ENCODE measurements at regions not wholly inside any gene's neighbourhood (a gene's known extent, or its start where the extent isn't known, plus 50 kb on each side); places are given as distances from the start of the nearest gene placed in this dataset.
A peak's percentile ranks its signal among the peaks of the same experiment; 100 is the strongest.
"Not testable (repeated sequence)": the region's sequence is repeated elsewhere in the genome, so short reads cannot be mapped to it uniquely, and the experiment has no call there.

DNA sequence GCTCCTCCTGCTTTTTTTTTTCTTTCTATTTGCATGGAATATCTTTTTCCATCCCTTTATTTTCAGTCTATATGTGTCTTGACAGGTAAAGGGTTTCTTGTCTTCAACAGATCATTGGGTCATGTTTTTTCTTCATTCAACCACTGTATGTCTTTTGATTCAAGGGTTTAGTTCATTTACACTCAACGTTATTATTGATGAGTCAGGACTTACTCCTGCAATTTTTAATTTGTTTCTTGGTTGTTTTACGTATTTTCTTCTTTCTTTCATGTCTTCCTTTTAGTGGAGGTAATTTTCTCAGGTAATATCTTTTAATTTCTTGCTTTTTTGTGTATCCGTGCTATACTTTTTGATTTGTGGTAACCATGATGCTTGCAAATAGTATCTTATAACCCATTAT, 429.1 kb upstream of the HTR1E start:
- no peak overlapping the region for H3K27ac ChIP-seq (ENCODE audit: low read depth, low read length)
- no peak for DNase-seq
- Mint-ChIP-seq H3K36me3 (ENCODE audit: low read depth) (peaks cover 19% of the 10 kb centered on the region), H3K4me3 (no peak overlapping the region), H3K9me3 (peaks cover 23% of the 10 kb centered on the region), H3K4me1 (peaks cover 31% of the 10 kb centered on the region), H3K27me3 (ENCODE audit: insufficient read depth) (no peaks in the 10 kb centered on the region), H3K27ac (no peak overlapping the region)
- H3K9me3 ChIP-seq (ENCODE audit: control insufficient read depth, low read length) = peaks cover 29% of the 10 kb centered on the region
- no peak overlapping the region for H3K9ac ChIP-seq (ENCODE audit: extremely low read depth, low read length, poor library complexity, severe bottlenecking)
- TF ChIP-seq, protein P1, sequence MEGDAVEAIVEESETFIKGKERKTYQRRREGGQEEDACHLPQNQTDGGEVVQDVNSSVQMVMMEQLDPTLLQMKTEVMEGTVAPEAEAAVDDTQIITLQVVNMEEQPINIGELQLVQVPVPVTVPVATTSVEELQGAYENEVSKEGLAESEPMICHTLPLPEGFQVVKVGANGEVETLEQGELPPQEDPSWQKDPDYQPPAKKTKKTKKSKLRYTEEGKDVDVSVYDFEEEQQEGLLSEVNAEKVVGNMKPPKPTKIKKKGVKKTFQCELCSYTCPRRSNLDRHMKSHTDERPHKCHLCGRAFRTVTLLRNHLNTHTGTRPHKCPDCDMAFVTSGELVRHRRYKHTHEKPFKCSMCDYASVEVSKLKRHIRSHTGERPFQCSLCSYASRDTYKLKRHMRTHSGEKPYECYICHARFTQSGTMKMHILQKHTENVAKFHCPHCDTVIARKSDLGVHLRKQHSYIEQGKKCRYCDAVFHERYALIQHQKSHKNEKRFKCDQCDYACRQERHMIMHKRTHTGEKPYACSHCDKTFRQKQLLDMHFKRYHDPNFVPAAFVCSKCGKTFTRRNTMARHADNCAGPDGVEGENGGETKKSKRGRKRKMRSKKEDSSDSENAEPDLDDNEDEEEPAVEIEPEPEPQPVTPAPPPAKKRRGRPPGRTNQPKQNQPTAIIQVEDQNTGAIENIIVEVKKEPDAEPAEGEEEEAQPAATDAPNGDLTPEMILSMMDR (conservative IDR thresholded peaks at IDR 0.05) = no peak
- H3K4me1 ChIP-seq (ENCODE audit: control insufficient read depth, insufficient read depth, low read length) = peaks cover 8% of the 10 kb centered on the region
- WGBS, 2 experiments (ENCODE audit: insufficient coverage in 1 of 2, insufficient read length in 1 of 2) = 100% methylated on average over 2 of the region's 3 CpGs; no CpG with 5 or more reads in 1 of the 2 experiments
- no peaks in the 10 kb centered on the region for H3K36me3 ChIP-seq (ENCODE audit: control insufficient read depth, insufficient read depth, low read length)
- no peaks in the 10 kb centered on the region for H3K27me3 ChIP-seq (ENCODE audit: control insufficient read depth, insufficient read depth, low read length, poor library complexity, severe bottlenecking)
- H3K4me3 ChIP-seq (ENCODE audit: low read length) = no peak overlapping the region

DNA sequence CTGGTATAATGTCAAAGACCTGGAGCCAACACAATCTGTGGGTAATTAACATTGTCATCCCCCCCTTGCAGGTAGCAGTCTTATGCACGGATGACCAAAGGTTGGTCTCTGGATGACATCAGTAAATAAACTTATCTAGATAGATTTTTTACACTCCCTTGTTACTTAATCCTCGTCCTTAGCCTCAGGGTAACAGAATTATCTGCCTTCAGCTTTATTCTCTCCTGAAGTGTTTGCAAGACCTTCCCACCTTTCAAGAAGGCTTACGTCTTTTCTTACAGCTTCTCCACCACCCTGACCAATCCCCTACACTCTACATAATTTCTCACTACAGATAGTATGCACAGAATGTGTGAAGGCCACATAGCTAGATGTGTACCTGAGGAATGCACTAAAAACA, 434.8 kb upstream of the HTR1E start:
- Histone ChIP-seq H3K27ac (ENCODE audit: low read depth, low read length) (no peak overlapping the region), H3K9me3 (ENCODE audit: control insufficient read depth, low read length) (peaks cover 63% of the 10 kb centered on the region), H3K27me3 (ENCODE audit: control insufficient read depth, insufficient read depth, low read length, poor library complexity, severe bottlenecking) (no peaks in the 10 kb centered on the region), H3K4me3 (ENCODE audit: low read length) (no peak overlapping the region), H3K4me1 (ENCODE audit: control insufficient read depth, insufficient read depth, low read length) (peaks cover 8% of the 10 kb centered on the region), H3K36me3 (ENCODE audit: control insufficient read depth, insufficient read depth, low read length) (peaks cover 20% of the 10 kb centered on the region), H3K9ac (ENCODE audit: extremely low read depth, low read length, poor library complexity, severe bottlenecking) (no peak overlapping the region)
- H3K4me1 Mint-ChIP-seq = peaks cover 16% of the 10 kb centered on the region
- H3K9me3 Mint-ChIP-seq = peaks cover 45% of the 10 kb centered on the region
- TF ChIP-seq, protein P1 (conservative IDR thresholded peaks at IDR 0.05) = no peak
- peaks cover 29% of the 10 kb centered on the region for H3K36me3 Mint-ChIP-seq (ENCODE audit: low read depth)
- H3K27ac Mint-ChIP-seq = peak overlapping the region; percentile 74
- DNase-seq = no peak
- WGBS, 2 experiments (ENCODE audit: insufficient coverage in 1 of 2, insufficient read length in 1 of 2) = 39 to 55% methylated on average over 3 of the region's 3 CpGs
- no peak overlapping the region for H3K4me3 Mint-ChIP-seq
- peaks cover 3% of the 10 kb centered on the region for H3K27me3 Mint-ChIP-seq (ENCODE audit: insufficient read depth)

DNA sequence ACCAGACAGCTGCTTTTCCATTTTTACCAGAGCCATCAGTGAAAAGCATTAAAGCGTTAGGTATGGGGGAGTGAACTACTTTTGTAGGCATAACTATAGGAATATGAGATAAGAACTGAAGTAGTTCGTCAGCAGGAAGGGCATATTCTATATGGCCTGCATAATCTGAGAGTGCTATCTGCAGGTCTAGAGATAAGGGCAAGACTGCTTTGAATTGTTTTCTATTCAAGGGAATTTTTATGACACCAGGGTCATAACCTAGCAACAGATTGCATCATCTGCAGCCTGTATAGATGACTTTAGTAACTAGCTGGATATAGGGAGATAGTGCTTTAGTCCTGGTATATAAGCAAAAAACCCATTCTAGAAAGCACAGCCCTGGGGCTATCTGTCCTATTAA, 437.3 kb upstream of the HTR1E start:
- H3K9me3 ChIP-seq (ENCODE audit: control insufficient read depth, low read length) = peaks cover 74% of the 10 kb centered on the region
- H3K4me3 Mint-ChIP-seq = no peak overlapping the region
- H3K36me3 Mint-ChIP-seq (ENCODE audit: low read depth) = peaks cover 31% of the 10 kb centered on the region
- H3K4me3 ChIP-seq (ENCODE audit: low read length) = peak overlapping the region; percentile 70
- DNase-seq = no peak
- no peaks in the 10 kb centered on the region for H3K27me3 ChIP-seq (ENCODE audit: control insufficient read depth, insufficient read depth, low read length, poor library complexity, severe bottlenecking)
- H3K27me3 Mint-ChIP-seq (ENCODE audit: insufficient read depth) = peaks cover 3% of the 10 kb centered on the region
- no peak overlapping the region for H3K9ac ChIP-seq (ENCODE audit: extremely low read depth, low read length, poor library complexity, severe bottlenecking)
- H3K4me1 Mint-ChIP-seq = peaks cover 16% of the 10 kb centered on the region
- no peak overlapping the region for H3K27ac ChIP-seq (ENCODE audit: low read depth, low read length)
- WGBS, 2 experiments (ENCODE audit: insufficient coverage in 1 of 2, insufficient read length in 1 of 2) = 85 to 95% methylated on average over 2 of the region's 2 CpGs
- no peak overlapping the region for H3K27ac Mint-ChIP-seq
- peaks cover 8% of the 10 kb centered on the region for H3K4me1 ChIP-seq (ENCODE audit: control insufficient read depth, insufficient read depth, low read length)
- TF ChIP-seq, protein P1 (conservative IDR thresholded peaks at IDR 0.05) = no peak
- H3K36me3 ChIP-seq (ENCODE audit: control insufficient read depth, insufficient read depth, low read length) = peaks cover 20% of the 10 kb centered on the region
- H3K9me3 Mint-ChIP-seq = peaks cover 55% of the 10 kb centered on the region

DNA sequence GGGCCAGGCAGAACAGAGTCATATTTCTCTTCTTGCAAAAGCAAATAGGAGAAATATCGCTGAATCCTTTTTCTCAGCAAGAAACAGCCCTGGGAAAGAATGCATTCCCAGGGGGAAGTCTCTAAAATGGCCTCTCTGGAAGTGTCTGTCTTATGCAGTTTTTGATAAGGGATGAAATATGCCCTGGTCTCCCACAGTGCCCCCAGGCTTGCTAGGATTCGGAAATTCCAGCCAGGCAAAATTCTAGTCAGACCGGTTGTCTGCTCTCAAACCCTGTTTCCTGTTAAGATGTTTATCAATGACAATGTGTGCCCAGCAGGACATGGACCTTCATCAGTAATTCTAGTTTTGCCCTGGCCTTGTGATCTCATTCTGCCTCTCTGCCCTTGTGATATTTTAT, 448.3 kb upstream of the HTR1E start:
- H3K27ac Mint-ChIP-seq; H3K4me3 ChIP-seq (ENCODE audit: low read length); H3K9ac ChIP-seq (ENCODE audit: extremely low read depth, low read length, poor library complexity, severe bottlenecking); H3K27me3 Mint-ChIP-seq (ENCODE audit: insufficient read depth); H3K27me3 ChIP-seq (ENCODE audit: control insufficient read depth, insufficient read depth, low read length, poor library complexity, severe bottlenecking); H3K4me3 Mint-ChIP-seq; DNase-seq; H3K27ac ChIP-seq (ENCODE audit: low read depth, low read length); H3K4me1 Mint-ChIP-seq; H3K4me1 ChIP-seq (ENCODE audit: control insufficient read depth, insufficient read depth, low read length): not testable (repeated sequence)
- WGBS, 2 experiments (ENCODE audit: insufficient coverage in 1 of 2, insufficient read length in 1 of 2) = 85 to 89% methylated on average over 1 to 3 of the region's 3 CpGs
- peaks cover 24% of the 10 kb centered on the region for H3K36me3 Mint-ChIP-seq (ENCODE audit: low read depth)
- H3K9me3 Mint-ChIP-seq = peaks cover 52% of the 10 kb centered on the region
- Histone ChIP-seq H3K9me3 (ENCODE audit: control insufficient read depth, low read length) (peaks cover 85% of the 10 kb centered on the region), H3K36me3 (ENCODE audit: control insufficient read depth, insufficient read depth, low read length) (peaks cover 40% of the 10 kb centered on the region)

All from endodermal cell (in vitro differentiated cells).